ENCODE measurements at regions not wholly inside any gene's neighbourhood (a gene's known extent, or its start where the extent isn't known, plus 50 kb on each side); places are given as distances from the start of the nearest gene placed in this dataset.

GRCh38 chr4:108325561-108325960 lies 156.8 kb upstream of the LEF1 start:
- Histone ChIP-seq H3K36me3 (replicated peaks in 1 of 2; ENCODE audit: control insufficient read depth in 1 of 2, insufficient read depth in 2 of 2, low read length in 2 of 2) (no peaks in the 10 kb centered on the region), H3K79me2 (ENCODE audit: insufficient read depth, low read length) (no peaks in the 10 kb centered on the region), H3K4me2 (ENCODE audit: low read depth, low read length) (no peak overlapping the region), H3K9ac (ENCODE audit: insufficient read depth, low read depth, low read length) (no peak overlapping the region), H2AFZ (ENCODE audit: low read length) (no peak overlapping the region), H3K27ac (ENCODE audit: extremely low read length, insufficient read depth, low read length) (no peak overlapping the region), H4K20me1 (ENCODE audit: insufficient read depth, low read length) (no peaks in the 10 kb centered on the region), H3K4me3 (replicated peaks in 1 of 3; ENCODE audit: insufficient read depth in 1 of 3, low read depth in 2 of 3, low read length in 3 of 3) (no peak overlapping the region), H3K4me1 (ENCODE audit: insufficient read depth, low read length) (no peaks in the 10 kb centered on the region), H3K9me3 (ENCODE audit: low read length) (no peaks in the 10 kb centered on the region), H3K27me3 (ENCODE audit: control insufficient read depth in 1 of 2, insufficient read depth in 2 of 2, low read length in 2 of 2) (no peaks in the 10 kb centered on the region)
- ChIA-PET CTCF (ENCODE audit: low intra/inter-chr PET ratio, low total read pairs) (no interaction called here), POLR2A (no interaction called here)
- TF ChIP-seq FOXJ3 (CRISPR knock-in tag; IDR thresholded peaks at IDR 0.05; ENCODE audit: borderline replicate concordance) (no peak), CREM (IDR thresholded peaks at IDR 0.05) (no peak), CREM (CRISPR knock-in tag; IDR thresholded peaks at IDR 0.05) (no peak), ZNF841 (CRISPR knock-in tag; IDR thresholded peaks at IDR 0.05; ENCODE audit: borderline replicate concordance) (no peak), ZNF232 (CRISPR knock-in tag; IDR thresholded peaks at IDR 0.05; ENCODE audit: borderline replicate concordance) (no peak), PAX8 (CRISPR knock-in tag; IDR thresholded peaks at IDR 0.05; ENCODE audit: borderline replicate concordance) (no peak), ELF1 (CRISPR knock-in tag; IDR thresholded peaks at IDR 0.05) (no peak), ZNF253 (CRISPR knock-in tag; IDR thresholded peaks at IDR 0.05; ENCODE audit: borderline replicate concordance) (no peak), ZFP36L1 (CRISPR knock-in tag; IDR thresholded peaks at IDR 0.05) (no peak), ZNF318 (CRISPR knock-in tag; IDR thresholded peaks at IDR 0.05) (no peak), ZNF124 (CRISPR knock-in tag; IDR thresholded peaks at IDR 0.05) (no peak), TBX3 (IDR thresholded peaks at IDR 0.05; ENCODE audit: borderline replicate concordance) (no peak), GZF1 (CRISPR knock-in tag; IDR thresholded peaks at IDR 0.05) (no peak), FOXM1 (CRISPR knock-in tag; IDR thresholded peaks at IDR 0.05) (no peak), ZNF33A (CRISPR knock-in tag; IDR thresholded peaks at IDR 0.05; ENCODE audit: borderline replicate concordance) (no peak), BHLHE40 (IDR thresholded peaks at IDR 0.05; ENCODE audit: low read length) (no peak), MXD4 (CRISPR knock-in tag; IDR thresholded peaks at IDR 0.05) (no peak)
- TF ChIP-seq, protein P1, sequence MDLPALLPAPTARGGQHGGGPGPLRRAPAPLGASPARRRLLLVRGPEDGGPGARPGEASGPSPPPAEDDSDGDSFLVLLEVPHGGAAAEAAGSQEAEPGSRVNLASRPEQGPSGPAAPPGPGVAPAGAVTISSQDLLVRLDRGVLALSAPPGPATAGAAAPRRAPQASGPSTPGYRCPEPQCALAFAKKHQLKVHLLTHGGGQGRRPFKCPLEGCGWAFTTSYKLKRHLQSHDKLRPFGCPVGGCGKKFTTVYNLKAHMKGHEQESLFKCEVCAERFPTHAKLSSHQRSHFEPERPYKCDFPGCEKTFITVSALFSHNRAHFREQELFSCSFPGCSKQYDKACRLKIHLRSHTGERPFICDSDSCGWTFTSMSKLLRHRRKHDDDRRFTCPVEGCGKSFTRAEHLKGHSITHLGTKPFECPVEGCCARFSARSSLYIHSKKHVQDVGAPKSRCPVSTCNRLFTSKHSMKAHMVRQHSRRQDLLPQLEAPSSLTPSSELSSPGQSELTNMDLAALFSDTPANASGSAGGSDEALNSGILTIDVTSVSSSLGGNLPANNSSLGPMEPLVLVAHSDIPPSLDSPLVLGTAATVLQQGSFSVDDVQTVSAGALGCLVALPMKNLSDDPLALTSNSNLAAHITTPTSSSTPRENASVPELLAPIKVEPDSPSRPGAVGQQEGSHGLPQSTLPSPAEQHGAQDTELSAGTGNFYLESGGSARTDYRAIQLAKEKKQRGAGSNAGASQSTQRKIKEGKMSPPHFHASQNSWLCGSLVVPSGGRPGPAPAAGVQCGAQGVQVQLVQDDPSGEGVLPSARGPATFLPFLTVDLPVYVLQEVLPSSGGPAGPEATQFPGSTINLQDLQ (CRISPR knock-in tag; IDR thresholded peaks at IDR 0.05), result no peak
- BruUV-seq (replicated peaks), result no TSS peak
- in situ Hi-C loops (cut with HindIII; ENCODE audit: extremely low pct_ligation_motif_present, low pct_unique_long_range_greater_than_20kb), result no loop called here
- no peak for ATAC-seq
- intact Hi-C loops (cut with micrococcal nuclease; ENCODE audit: unreplicated experiment), result no loop called here
- no peak for DNase-seq (ENCODE audit: low spot score)
- 0% methylated on average over 1 of the region's 1 CpG for WGBS (ENCODE audit: low lambda C conversion rate)
- FAIRE-seq, result no peak
